ENCODE measurements at regions not wholly inside any gene's neighbourhood (a gene's known extent, or its start where the extent isn't known, plus 50 kb on each side); places are given as distances from the start of the nearest gene placed in this dataset.
A peak's percentile ranks its signal among the peaks of the same experiment; 100 is the strongest.

DNA sequence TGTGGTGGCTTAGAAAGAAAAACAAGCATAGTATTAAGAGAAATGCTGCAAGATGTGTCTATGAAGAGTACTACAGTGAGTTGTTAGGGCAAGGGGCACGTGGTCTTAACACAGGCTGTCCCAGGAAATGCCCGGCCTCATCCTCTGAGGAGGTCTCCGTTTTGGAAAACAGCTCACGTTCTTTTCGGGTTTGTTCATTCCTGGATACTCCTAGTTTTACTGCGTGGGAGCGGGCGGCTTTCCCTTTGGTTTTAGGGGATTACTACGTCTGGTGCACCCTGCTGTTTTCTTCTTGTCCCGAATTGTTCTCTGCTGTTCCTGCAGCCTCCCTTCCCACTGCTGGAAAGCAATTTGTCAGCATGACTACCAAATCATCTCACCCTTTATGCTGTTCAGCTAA is 55.5 kb upstream of the RAB6D start:
- no peak for TF ChIP-seq MAFK (IDR thresholded peaks at IDR 0.05; ENCODE audit: partially characterized antibody)
- FAIRE-seq, result no peak
- no peak for ATAC-seq
- ChIA-PET CTCF (no interaction called here), POLR2A (no interaction called here)
- H3K4me1 ChIP-seq, result no peaks in the 10 kb centered on the region
- no peak overlapping the region for H3K4me3 ChIP-seq
- 55% methylated on average over 10 of the region's 10 CpGs for WGBS (ENCODE audit: missing lambda C conversion rate)
- no peak overlapping the region for H3K27ac ChIP-seq
- no peak for DNase-seq (ENCODE audit: low read depth in 1 of 2, low spot score in 1 of 2)
- no peak overlapping the region for H3K4me2 ChIP-seq
- H3K9me3 ChIP-seq, result no peaks in the 10 kb centered on the region

DNA sequence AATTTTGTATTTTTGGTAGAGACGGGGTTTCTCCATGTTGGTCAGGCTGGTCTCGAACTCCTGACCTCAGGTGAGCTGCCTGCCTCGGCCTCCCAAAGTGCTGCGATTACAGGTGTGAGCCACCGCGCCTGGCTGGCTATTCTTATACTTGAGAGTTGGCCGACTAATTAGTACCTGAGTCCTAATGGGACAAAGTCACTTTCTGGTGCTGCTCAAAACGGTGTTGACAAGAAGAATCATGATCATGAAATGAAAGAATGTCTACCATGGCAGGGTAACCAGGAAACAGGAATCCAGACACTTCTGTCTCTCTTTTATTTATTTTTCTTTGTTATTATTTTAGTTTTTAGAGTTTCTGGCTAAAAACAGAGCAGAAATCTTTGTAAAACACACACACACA is 54.7 kb upstream of the RAB6D start:
- no peaks in the 10 kb centered on the region for H3K9me3 ChIP-seq
- FAIRE-seq (no peak), DNase-seq (ENCODE audit: low read depth in 1 of 2, low spot score in 1 of 2) (no peak), ATAC-seq (no peak)
- no peak overlapping the region for H3K27ac ChIP-seq
- TF ChIP-seq, protein P1, sequence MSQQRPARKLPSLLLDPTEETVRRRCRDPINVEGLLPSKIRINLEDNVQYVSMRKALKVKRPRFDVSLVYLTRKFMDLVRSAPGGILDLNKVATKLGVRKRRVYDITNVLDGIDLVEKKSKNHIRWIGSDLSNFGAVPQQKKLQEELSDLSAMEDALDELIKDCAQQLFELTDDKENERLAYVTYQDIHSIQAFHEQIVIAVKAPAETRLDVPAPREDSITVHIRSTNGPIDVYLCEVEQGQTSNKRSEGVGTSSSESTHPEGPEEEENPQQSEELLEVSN (IDR thresholded peaks at IDR 0.05; ENCODE audit: borderline replicate concordance, low read depth), result no peak
- TF ChIP-seq NFE2L2 (conservative IDR thresholded peaks at IDR 0.05; ENCODE audit: low read length) (no peak), KDM5A (IDR thresholded peaks at IDR 0.05) (no peak), CBX8 (IDR thresholded peaks at IDR 0.05) (no peak), ZSCAN20 (CRISPR knock-in tag; IDR thresholded peaks at IDR 0.05) (no peak), SMC3 (IDR thresholded peaks at IDR 0.05) (no peak), HDAC2 (IDR thresholded peaks at IDR 0.05) (no peak), NPAS2 (CRISPR knock-in tag; IDR thresholded peaks at IDR 0.05; ENCODE audit: borderline replicate concordance) (no peak)
- ChIA-PET POLR2A (no interaction called here), CTCF (interaction anchor here (1.8 kb wide), 1 partner anchor 74 kb away, joined by 5 read pairs; the partner anchor contains the start of gene MZT2A)
- H3K4me1 ChIP-seq, result no peaks in the 10 kb centered on the region
- H3K4me3 ChIP-seq, result no peak overlapping the region
- no peak overlapping the region for H3K4me2 ChIP-seq
- 48% methylated on average over 8 of the region's 8 CpGs for WGBS (ENCODE audit: missing lambda C conversion rate)

DNA sequence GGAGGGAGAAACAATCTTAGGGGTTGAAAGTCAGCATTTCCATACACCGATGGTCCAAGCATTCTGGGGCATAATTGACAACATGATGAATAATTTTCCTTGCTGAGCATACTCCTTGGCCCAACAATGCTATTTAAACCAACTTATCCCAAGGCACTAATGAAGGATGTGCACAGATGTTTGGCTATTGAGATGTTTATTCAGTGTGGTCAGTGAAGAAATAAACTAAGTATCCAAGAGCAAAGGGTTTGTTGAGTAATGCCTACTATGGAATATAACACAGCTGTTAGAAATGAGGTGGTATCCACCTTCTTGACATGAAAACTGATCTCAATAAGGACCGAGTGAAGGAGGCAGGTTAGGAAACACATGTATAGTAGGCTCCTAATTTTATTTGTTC is 53.9 kb upstream of the RAB6D start:
- FAIRE-seq (no peak), DNase-seq (ENCODE audit: low read depth in 1 of 2, low spot score in 1 of 2) (no peak), ATAC-seq (no peak)
- Histone ChIP-seq H3K4me1 (no peaks in the 10 kb centered on the region), H3K4me2 (no peak overlapping the region), H3K4me3 (no peak overlapping the region), H3K27ac (no peak overlapping the region), H3K9me3 (no peaks in the 10 kb centered on the region)
- ChIA-PET CTCF (interaction anchor here (1.8 kb wide), 1 partner anchor 74 kb away, joined by 5 read pairs; the partner anchor contains the start of gene MZT2A), POLR2A (no interaction called here)
- 13% methylated on average over 2 of the region's 2 CpGs for WGBS (ENCODE audit: missing lambda C conversion rate)
- TF ChIP-seq NPAS2 (CRISPR knock-in tag; IDR thresholded peaks at IDR 0.05; ENCODE audit: borderline replicate concordance), result no peak

DNA sequence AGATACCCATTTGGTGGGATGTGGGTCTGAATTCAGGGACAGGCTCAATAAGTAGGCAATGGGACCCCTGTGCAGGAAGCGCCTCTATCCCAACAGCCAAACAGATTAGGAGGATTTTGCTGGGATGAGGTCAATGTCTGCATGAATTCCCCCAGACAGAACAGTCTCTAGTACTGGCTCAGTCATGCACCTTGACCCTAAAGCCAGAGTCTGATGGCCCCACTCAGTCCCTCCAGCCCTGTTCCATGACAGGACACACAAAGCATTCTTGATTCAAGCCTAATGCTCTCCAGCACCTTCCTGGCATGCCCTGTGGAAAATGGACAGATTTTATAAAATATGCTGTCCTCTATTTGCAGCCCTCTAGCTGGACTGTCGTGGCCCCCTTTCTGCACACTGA is 49.8 kb upstream of the RAB6D start:
- CTCF ChIA-PET, result interaction anchor here (0.7 to 2.4 kb wide), 12 partner anchors 9 to 388 kb away, joined by 3 to 11 read pairs (median 4); partner anchors contain the start of gene MZT2A
- Histone ChIP-seq H3K4me2 (no peak overlapping the region), H3K4me1 (no peaks in the 10 kb centered on the region), H3K27ac (no peak overlapping the region), H3K9me3 (no peaks in the 10 kb centered on the region), H3K4me3 (no peak overlapping the region)
- no peak for DNase-seq (ENCODE audit: low read depth in 1 of 2, low spot score in 1 of 2)
- no peak for FAIRE-seq
- 13% methylated on average over 2 of the region's 2 CpGs for WGBS (ENCODE audit: missing lambda C conversion rate)
- TF ChIP-seq, protein P2, sequence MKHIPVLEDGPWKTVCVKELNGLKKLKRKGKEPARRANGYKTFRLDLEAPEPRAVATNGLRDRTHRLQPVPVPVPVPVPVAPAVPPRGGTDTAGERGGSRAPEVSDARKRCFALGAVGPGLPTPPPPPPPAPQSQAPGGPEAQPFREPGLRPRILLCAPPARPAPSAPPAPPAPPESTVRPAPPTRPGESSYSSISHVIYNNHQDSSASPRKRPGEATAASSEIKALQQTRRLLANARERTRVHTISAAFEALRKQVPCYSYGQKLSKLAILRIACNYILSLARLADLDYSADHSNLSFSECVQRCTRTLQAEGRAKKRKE (CRISPR knock-in tag; IDR thresholded peaks at IDR 0.05; ENCODE audit: low read depth), result no peak
- TF ChIP-seq FOSB (CRISPR knock-in tag; IDR thresholded peaks at IDR 0.05) (no peak), HOXB13 (CRISPR knock-in tag; IDR thresholded peaks at IDR 0.05; ENCODE audit: low read depth) (no peak), RAD21 (conservative IDR thresholded peaks at IDR 0.05 in 1 of 2, IDR thresholded peaks at IDR 0.05 in 1 of 2) (no peak), HOXA7 (CRISPR knock-in tag; IDR thresholded peaks at IDR 0.05) (no peak), CHD2 (IDR thresholded peaks at IDR 0.05; ENCODE audit: low read length, partially characterized antibody) (no peak), NPAS2 (CRISPR knock-in tag; IDR thresholded peaks at IDR 0.05; ENCODE audit: borderline replicate concordance) (no peak), HDAC2 (IDR thresholded peaks at IDR 0.05) (no peak), ZFP36 (IDR thresholded peaks at IDR 0.05; ENCODE audit: borderline replicate concordance, partially characterized antibody) (no peak), MYC (IDR thresholded peaks at IDR 0.05; ENCODE audit: borderline replicate concordance, low read length) (no peak), ZC3H11A (IDR thresholded peaks at IDR 0.05) (no peak), POLR2A (IDR thresholded peaks at IDR 0.05; ENCODE audit: low read length) (no peak), ZSCAN20 (CRISPR knock-in tag; IDR thresholded peaks at IDR 0.05) (no peak), EHMT2 (IDR thresholded peaks at IDR 0.05; ENCODE audit: low read depth) (no peak)
- TF ChIP-seq, protein P3, sequence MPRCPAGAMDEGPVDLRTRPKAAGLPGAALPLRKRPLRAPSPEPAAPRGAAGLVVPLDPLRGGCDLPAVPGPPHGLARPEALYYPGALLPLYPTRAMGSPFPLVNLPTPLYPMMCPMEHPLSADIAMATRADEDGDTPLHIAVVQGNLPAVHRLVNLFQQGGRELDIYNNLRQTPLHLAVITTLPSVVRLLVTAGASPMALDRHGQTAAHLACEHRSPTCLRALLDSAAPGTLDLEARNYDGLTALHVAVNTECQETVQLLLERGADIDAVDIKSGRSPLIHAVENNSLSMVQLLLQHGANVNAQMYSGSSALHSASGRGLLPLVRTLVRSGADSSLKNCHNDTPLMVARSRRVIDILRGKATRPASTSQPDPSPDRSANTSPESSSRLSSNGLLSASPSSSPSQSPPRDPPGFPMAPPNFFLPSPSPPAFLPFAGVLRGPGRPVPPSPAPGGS (IDR thresholded peaks at IDR 0.05), result no peak
- TF ChIP-seq, protein P1 (IDR thresholded peaks at IDR 0.05; ENCODE audit: borderline replicate concordance, low read depth), result no peak
- TF ChIP-seq, protein P4, sequence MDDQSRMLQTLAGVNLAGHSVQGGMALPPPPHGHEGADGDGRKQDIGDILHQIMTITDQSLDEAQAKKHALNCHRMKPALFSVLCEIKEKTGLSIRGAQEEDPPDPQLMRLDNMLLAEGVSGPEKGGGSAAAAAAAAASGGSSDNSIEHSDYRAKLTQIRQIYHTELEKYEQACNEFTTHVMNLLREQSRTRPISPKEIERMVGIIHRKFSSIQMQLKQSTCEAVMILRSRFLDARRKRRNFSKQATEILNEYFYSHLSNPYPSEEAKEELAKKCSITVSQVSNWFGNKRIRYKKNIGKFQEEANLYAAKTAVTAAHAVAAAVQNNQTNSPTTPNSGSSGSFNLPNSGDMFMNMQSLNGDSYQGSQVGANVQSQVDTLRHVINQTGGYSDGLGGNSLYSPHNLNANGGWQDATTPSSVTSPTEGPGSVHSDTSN (IDR thresholded peaks at IDR 0.05), result no peak
- POLR2A ChIA-PET, result no interaction called here
- peak; percentile 62 to 64; a peak in 3 of 6 replicates for ATAC-seq
